Peyer's patch (tissue), 4 donors: ENCODE measurements at regions not wholly inside any gene's neighbourhood (a gene's known extent, or its start where the extent isn't known, plus 50 kb on each side); places are given as distances from the start of the nearest gene placed in this dataset.

ENCODE experiments used
- POLR2A ChIP-seq, 2 donors: fragments of 450-650 bp; IDR thresholded peaks; one replicate each; pipeline ENCODE4 v1.5.1; 2017; ENCODE audit warnings: antibody characterized with exemption in 2 of 2, mild to moderate bottlenecking in 2 of 2, moderate library complexity in 2 of 2
- TF ChIP-seq, protein P1 (sequence below), 6 experiments: fragments of 450-650 bp in 4 of 6; fragments of 200-600 bp in 2 of 6; sonication (generic) in 1 of 6; IDR thresholded peaks; one replicate each; pipeline ENCODE4 v1.5.1; 2017 to 2019; ENCODE audit warnings: antibody characterized with exemption in 6 of 6, mild to moderate bottlenecking in 3 of 6, moderate library complexity in 1 of 6

DNA sequence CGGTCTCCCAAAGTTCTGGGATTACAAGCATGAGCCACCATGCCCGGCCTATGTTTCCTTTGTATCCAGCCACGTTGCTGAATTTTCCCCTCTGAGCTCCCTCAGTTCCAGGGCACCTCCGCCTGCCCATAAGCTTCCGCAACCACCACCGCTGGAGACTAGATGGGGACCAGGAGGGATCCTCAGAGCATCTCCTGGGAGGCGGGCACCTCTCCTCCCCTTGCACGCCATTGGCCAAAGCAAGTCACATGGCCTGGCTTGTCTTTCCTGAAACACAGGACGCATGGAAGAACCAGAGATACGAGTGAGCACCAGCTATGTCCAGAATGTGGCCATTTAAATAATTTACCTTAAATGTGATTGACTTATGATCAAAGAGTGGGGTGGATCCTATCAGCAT is 388.3 kb downstream of the BRD1 start:
- TF ChIP-seq POLR2A (IDR thresholded peaks at IDR 0.05) = no peak
- TF ChIP-seq, protein P1, sequence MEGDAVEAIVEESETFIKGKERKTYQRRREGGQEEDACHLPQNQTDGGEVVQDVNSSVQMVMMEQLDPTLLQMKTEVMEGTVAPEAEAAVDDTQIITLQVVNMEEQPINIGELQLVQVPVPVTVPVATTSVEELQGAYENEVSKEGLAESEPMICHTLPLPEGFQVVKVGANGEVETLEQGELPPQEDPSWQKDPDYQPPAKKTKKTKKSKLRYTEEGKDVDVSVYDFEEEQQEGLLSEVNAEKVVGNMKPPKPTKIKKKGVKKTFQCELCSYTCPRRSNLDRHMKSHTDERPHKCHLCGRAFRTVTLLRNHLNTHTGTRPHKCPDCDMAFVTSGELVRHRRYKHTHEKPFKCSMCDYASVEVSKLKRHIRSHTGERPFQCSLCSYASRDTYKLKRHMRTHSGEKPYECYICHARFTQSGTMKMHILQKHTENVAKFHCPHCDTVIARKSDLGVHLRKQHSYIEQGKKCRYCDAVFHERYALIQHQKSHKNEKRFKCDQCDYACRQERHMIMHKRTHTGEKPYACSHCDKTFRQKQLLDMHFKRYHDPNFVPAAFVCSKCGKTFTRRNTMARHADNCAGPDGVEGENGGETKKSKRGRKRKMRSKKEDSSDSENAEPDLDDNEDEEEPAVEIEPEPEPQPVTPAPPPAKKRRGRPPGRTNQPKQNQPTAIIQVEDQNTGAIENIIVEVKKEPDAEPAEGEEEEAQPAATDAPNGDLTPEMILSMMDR (IDR thresholded peaks at IDR 0.05) = no peak
